ENCODE measurements at regions not wholly inside any gene's neighbourhood (a gene's known extent, or its start where the extent isn't known, plus 50 kb on each side); places are given as distances from the start of the nearest gene placed in this dataset.

DNA sequence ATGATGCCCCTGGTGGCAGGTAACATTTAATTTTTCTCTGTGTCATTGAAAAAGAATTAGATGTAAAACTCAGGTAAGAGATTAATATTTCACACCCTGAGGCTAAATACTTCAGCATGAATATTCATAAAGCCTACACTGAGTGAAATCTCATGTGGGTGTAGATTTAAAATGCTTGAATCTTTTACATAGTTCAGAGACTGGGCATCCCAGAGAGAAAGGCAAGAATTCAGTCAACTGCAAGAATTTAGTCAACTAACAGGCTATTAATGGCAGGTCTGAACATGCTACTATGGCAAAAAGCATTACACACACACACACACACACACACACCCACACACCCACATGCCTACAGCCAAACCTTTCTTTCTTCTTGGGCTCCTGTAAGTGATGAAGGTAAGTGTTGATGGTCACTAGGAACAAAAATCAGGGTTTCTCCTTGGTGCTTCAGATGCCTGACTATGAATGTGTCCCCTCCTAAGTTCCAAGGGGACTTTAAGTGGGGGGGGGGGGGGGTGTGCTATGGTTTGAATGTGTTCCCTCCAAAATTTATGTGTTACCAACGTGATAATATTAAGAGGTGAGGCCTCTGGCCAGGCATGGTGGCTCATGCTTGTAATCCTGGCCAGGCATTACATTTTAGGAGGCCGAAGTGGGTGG lies 63.7 kb upstream of the PSMD7 start:
- no peak for DNase-seq

DNA sequence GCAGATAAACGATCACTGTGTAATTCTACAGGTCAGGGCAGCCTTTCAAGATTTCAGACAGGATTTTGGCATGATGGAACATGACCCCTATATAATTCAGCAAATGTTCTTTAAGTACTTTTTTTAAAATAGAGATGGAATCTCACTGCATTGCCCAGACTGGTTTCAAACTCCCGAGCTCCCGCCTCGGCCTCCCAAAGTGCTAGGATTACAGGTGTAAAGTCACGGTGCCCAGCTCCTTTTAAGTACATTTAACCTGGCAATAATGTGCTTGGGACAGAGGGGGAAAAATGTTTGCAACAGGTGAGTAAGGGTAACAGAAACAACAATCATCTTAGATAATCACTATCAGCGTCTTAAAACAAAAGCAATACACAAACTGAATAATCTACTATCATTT lies 66.5 kb upstream of the PSMD7 start:
- no peak for DNase-seq

DNA sequence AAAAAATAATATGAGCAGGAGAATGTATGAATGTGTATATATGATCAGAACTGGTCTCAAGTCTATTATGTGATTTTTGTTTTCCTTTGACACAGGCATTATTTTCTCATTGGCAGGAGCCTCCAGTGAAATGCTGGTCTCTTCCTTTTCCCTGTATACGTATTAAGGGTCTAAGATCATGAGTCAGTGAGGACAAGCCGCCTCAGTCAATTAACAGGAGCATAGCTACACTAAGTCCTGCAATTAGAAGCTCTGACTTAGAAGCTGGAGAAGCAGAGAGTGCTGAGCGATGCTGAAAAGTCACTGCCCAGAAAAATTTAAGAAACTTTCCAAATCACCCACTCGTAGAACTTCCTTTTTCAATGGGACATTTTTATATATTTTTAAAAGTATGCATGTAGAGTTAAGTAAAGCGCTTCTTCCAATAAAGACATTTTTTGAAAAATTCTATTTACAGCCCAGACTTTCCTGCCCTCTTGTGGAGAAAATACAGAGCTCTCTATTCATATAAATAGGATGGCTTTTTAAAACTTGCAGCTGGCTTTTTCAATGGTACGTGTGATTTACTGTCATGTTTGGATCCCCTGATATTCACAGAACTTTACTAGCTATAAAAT lies 70.2 kb upstream of the PSMD7 start:
- no peak for DNase-seq

DNA sequence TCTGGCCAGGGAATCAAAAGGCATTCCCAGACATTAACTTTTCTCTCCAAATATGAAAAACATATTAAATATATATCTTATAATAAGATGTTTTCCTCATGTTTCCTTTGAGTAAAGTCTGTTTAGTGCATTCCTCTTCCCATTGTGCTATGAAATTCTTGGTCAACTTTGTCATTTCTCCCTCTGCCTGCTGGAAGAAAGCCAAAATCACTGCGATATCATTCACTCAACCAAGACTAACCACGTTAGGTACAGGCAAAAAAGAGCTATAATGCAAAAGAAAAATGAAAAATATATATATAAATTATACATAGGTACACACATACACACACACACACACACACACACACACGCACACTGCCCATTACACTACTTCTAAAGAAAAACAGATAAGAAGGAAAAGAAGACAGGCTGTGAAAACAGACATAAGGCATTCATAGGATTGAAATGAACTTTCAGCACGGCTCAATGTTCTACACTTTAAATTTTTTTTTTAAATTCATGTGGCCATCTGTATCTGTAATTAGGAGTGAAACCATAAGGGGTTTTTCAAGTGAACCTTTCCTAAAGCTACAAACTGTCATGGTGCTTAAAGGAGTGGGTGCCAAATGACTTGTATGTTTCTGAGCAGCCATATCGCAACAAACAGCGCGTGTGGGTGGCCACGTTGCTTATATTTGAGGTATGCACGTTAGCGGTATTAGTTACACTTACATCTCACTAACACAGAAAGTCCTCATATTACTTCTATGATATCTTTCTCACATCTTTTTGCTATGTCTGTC lies 71.6 kb upstream of the PSMD7 start:
- DNase-seq: no peak

DNA sequence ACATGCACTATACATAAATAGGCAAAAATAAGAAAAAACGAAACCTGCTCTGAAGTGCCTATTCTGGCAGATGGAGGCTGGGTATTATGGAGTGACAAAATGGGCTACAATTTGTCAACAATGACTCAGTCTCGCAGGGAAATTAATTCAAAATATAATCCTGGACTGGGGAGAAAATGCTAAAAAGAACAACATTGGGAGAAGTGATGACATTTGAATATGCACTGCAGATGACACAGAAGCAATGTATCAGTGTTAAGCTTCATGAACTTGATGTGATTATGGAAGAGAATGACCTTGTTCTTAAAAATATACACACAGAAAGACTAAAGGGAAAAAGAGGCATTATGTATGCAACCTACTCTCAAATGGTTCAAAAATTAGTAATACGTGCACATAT lies 74.8 kb upstream of the PSMD7 start:
- DNase-seq: no peak

DNA sequence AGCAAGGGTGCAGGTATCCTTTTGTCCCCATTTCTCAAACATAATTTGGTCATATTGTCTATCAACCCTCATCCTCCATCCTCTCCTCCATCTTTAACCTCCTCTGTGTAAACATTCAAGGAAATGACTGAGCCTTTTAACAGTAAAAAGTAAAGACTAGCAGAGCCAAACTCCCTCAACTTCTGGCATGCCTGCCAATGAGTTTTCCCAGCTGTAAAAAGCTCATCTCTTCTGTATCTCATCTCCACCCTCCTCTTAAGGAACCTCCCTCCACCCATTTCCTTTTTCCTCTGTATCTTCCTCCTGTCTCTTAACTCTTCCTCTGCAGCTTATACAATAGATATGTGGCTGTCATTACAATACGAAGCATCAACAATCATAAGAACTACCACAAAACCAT lies 76.9 kb upstream of the PSMD7 start:
- no peak for DNase-seq

DNA sequence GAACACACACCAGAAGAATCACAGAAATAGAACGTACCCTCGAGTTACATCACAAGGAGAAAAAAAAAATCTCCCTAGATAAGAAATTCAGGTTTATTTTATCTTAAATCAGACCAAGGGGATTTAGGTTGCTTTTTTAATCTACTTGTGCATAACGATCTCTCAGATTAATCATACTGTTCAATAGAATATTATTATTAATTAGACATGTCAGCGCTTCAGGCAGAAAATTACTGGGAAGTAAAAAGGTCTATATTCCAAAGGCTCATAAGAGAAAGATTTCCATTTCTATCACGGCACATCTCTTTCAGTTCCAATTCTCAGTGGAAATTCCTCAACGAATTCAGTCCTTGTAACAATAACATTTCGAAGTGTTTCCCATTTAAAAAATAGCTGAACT lies 77.7 kb upstream of the PSMD7 start:
- no peak for DNase-seq

DNA sequence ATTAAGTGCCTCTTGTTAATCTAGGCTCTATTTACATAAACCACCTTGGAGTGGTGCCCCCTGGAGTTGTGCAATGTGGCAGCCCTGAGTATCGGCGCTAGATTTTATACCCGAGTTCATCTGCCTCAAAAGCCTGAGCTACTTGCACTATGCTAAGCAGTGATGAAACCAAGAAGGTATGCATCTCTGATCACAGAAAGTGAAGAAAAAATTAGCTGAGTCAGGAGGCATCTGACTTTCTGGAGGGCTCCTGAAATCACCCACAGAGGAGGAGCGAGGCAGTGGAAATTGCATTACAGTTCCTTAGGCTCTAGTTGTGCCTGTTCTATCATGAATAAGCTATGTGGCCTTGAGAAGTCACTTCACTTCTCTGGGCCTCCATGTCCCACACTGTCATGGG lies 80.3 kb upstream of the PSMD7 start:
- no peak for DNase-seq

DNA sequence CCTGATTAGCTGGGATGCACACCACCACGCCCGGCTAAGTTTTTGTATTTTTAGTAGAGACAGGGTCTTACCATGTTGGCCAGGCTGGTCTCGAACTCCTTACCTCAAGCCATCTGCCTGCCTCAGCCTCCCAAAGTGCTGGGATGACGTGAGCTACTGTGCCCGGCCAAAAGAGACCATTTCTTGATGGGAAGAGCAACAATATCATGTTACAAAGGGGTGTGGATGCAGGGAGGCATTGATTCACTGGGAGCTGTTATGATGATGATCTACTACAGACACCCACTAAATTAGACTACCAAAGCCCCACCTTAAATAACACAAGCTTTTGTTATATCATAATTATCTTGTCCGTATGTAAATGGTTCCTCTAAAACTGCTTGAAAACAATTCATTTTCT lies 81.4 kb upstream of the PSMD7 start:
- no peak for DNase-seq

DNA sequence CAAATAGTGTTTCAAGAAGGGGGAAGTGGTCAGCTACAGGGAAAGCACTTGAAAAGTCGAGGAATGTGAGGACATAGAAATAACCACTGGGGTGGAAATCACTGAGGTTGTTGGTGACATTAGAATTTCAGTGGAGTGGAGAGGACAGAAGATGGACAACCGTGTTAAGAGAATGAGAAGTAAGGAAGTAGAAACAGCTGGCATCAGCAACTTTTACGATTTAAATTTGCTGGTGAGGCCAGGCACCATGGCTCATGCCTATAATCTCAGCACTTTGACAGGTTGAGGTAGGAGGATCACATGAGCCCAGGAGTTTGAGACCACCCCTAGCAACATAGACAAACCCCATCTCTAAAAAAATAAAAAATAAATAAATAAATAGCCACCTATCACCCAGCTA lies 83.2 kb upstream of the PSMD7 start:
- no peak for DNase-seq

DNA sequence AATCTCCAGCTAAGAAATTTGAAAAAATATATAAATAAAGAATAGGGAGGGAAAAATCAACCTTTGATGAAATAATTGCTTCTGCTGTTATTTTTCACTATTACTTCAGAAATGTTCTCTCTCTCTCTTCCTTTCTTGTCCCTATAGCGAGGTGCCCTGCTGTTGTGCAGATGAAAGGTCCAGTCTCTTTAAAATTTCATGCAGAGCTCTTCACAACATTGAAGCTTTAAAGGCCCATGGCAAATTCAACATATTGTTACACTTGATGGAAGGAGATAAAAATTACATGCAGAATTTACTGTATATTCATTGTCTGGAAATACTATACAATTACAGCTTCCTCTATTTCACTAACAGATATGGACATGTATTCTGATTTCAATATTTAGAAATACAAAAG lies 86.4 kb upstream of the PSMD7 start:
- DNase-seq: no peak

DNA sequence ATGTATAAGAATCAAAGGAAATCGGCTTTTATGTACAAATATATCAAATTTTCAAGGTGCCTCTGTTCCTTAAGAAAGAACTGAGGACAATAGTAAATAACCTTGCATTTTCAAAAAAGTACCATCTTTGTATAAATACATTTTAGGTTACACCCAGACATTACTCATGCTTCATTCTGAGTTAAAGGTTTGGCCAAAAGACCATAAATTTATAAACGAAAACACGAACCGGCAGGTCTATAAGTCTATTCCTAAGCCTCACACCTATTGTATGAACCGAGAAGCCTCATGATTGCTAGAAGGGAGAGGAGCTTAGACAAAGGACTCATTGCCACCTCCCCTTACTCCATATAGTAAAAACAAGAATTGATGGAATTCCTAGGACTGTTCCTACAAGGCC lies 94.6 kb upstream of the PSMD7 start:
- no peak for DNase-seq

DNA sequence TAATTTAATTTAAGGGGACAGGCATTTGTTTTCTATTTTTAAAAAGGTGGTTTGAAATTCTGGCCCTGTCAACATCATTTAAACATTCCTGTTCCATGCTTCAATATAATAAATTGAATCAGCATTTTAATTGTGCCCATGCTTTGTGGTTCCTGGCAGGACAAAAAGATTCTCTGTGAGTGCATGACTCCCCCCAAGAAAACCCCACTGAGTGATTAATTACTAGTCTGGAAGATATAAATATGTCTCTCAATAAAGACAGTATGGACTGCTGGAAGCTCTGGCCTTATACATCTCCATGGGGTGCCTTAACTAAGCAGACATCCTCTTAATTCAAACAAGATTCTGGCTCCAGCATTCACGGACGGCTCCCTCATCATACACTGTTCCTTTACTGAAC lies 95.0 kb upstream of the PSMD7 start:
- no peak for DNase-seq

DNA sequence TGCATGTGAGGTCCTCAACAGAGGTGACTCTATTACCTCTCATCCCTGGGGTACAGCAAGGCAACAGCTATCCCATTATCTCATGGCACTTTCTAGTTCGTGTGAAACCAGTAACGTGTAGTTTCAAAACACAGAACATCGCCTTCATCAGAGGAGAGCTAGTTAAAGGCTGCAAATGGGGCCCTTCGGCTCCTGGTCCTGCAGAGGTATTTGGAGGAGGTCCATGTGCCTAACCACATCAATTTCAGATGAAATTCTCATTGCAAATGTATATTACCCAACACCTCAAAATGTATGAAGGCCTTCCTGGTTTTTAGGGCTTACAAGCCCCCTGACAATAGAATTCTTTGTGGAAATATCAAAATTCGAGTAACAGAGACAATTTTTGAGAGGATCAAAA lies 95.7 kb upstream of the PSMD7 start:
- DNase-seq: no peak

DNA sequence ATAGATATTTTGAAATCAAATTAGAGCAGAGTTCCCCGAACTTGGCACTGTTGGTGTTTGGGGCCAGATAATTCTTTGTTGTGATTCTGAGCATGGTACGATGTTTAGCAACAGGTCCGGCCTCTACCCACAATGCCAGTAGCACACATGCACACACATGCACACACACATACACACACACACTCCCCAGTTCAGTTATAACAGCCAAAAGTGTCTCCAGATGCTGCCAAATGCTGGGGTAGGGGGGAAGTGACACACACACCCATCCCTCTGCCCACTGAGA lies 96.8 kb upstream of the PSMD7 start:
- no peak for DNase-seq

DNA sequence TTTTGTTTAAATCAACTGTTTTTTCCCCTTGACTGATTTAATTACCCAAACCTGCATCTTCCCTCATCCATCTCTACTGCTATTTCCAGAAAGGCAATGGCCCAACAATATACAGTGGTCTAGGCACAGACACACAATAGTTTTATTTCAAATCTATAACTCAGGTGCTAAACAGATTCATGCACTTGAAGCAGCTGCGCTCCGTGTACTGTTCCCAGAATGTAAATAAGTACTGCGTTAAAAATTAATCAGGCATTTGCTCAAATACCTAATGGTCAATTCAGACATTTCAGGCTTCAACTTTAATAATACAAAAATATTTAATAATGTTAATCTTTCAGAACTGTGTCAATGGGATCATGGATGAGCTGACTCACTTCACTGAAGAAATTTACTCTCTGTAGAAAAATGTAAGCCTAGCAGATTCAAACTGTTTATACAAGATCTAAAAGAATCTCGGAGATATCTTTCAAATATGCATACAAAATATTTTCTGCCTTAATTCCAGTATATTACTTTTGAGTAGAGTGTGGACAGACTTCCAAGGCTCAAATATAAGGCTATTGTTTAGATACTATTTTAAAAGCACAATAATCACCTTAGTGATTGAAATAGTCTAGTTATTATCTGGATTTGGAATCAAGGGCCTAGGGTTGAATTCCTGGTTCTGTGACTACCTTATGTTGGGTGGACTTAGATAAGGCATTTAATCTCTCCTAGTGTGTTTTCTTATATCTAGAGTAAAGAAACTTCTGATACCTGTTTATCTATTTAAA lies 97.4 kb upstream of the PSMD7 start:
- no peak for DNase-seq

DNA sequence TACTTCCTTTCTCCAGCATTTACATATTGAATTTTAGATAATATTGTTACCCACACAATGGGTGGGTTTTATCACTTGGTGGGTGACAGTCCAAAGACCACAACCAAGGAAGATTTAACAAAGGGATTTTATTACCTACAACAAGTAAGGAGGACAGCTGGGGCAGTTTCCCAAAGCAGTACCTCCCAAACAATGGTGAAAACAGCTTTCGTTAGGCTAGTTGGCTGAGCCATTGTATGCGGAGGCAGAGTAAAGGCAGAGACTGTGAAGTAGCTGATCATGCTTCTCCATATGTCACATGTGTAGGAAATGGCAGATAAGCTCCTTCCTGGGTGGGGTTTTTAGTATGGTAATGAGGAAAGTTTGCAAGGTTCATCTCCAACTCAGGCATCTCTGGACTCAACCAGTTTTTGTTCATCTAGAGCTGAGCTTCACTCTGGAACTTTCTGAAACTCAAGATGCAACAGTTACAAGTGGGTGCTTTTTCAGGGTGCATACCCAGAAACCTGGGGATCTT lies 104.3 kb upstream of the PSMD7 start:
- no peak for DNase-seq

DNA sequence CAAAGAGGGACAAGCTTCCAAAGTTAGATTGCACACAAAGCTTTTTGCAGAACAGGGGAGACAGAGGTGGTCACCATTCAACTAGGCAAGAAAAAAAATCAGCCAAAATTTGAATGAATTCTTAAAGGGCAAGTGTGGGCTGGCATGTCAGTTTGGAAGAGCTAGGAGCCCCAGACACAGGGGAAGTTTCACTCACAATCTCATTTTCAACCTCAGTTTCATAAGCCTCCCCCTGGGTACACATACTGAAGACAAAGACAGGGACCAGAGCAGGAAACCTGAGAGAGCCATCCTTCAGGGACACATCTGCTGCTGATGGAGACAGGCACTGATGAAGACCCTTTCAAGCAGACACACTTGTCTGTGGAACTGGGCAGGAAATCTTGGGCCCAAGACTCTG lies 106.3 kb upstream of the PSMD7 start:
- DNase-seq: no peak

DNA sequence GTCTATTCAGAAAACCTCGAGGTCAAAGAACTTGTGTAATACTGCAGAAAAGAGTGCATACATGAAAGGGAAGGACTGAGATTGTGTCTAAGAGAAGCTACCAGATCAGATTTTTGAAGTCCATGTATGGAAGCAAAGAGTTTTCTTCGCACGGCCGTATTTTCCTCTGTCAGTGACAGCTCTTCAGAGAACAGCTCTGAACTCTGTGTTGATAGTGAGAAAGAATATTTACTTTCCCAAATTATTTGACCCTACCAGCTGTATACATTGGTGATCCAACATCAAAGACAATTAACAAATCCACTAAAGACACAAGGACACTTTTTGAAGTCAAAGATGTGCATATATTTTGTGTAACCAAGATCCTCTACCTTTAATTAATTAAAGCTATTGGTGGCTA lies 107.8 kb upstream of the PSMD7 start:
- DNase-seq: no peak

DNA sequence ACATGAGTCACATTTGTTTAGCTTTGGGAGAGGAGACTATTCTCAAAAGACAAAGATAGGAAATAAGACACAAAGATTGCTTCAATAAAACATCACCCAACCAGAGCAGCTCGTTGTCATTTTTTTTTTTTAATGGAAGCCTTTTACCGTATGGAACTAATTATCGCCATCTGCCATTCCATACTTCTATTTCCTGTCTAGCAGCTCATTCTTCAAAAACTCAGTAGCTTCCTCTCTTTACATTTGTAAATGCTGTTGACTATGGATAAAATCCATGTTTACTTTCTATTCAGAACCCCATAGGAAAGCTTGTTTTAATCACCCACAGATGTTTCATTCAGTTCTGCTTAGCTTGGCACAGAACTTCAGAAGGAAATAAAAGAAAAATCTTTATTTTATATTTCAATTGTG lies 110.0 kb upstream of the PSMD7 start:
- no peak for DNase-seq

DNA sequence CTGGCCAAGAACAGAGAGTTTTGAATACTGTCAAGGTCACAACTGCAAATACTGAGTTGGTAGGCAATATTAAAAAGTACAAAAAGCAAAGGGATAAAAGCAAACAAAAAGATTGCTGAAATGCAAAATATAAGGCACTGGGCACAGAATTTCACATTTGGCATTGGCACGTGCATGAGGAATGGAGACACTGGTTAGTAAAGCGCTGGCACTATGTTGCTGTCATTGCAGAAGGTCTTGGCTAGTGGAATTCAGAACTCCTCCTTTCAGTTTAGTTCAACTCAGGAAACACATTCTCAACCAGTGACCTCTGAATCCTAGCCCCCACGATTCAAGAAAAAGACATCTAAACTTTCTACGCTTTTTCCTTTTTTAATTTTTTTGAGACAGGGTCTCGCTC lies 111.8 kb upstream of the PSMD7 start:
- DNase-seq: no peak

DNA sequence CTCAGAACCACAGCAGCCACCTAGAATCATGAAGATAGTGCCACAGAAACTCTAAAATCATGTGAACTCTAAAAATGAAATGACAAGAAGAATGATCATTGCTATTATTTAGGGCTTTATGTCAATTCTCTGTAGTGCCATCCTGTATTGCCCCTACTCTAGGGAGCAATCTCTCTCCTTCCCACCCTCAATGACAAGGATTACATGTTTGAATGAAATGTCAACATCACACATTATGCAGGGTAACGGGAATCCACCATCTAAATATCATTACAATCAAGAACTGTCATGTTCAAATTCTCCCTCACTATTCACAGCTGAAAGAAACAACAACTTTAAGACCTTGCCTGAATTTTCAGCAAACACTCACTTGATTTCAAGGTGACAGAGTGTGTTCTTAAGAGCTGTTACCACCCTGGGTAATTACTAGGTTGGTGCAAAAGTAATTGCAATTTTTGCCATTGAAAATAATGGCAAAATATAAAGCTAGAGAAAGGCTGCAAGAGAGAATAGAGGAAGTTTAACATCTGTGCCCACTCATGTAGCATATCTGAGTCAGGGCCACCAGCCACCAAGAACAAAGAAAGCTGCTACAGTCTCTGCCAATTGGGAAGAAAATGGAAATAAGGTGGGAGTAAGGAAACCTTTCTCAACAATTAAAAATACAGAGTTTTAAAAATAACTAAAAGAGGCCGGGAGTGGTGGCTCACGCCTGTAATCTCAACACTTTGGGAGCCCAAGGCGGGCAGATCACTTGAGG lies 112.8 kb upstream of the PSMD7 start:
- DNase-seq: no peak
